ENCODE measurements at regions not wholly inside any gene's neighbourhood (a gene's known extent, or its start where the extent isn't known, plus 50 kb on each side); places are given as distances from the start of the nearest gene placed in this dataset.
"Not testable (repeated sequence)": the region's sequence is repeated elsewhere in the genome, so short reads cannot be mapped to it uniquely, and the experiment has no call there.

GRCh38 chr7:81470724-81471379 lies 299.0 kb downstream of the HGF start:
- DNase-seq: no peak

DNA sequence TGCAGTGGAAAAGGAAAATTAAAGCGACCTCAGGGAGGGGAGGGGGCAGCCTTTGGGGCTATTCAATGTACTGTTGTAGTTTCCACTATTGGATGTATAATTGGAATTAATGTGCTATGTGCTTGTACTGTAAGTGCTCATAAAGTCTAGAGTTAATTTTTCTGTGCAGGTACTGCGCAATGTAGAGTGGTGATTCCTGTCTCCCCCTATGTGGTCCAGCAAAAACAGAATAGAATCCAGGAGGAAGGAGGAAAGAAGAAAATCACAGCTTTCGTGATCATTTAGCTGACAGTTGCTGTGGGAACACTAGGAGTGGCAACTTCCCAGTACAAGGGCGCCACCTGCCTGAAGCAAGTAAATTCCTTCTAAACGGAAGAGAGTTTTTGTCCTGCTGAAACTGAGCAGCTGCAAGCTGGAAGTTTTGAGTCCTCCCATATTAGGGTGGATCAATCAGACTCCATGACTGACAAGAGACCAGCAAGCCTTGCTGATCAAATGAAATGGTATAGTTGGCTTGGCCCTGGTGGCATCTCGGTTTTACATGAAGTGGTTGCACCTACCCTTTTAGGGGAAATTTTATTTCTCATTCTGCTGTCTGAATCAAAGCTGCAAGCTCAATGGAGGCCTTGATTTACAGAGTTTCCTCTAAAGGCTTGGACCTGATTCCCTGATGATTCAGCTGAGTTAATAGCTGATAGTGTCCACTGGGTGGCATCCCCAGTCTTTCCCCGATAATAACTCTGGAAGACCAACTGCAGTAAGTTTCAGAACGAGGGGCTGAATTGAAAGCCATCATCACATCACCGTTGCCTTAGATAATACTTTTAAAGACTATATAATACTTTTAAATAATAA lies 299.8 kb downstream of the HGF start:
- peak; percentile 74 for DNase-seq

GRCh38 chr7:81469153-81469868 lies 300.5 kb downstream of the HGF start:
- no peak for DNase-seq

GRCh38 chr7:81468526-81468925 lies 301.3 kb downstream of the HGF start:
- no peak for DNase-seq

GRCh38 chr7:81467964-81468363 lies 301.9 kb downstream of the HGF start:
- no peak for DNase-seq

- DNase-seq: no peak
Measured at GRCh38 chr7:81462672-81463071, 307.2 kb downstream of the HGF start.

- no peak for DNase-seq
Measured at GRCh38 chr7:81460250-81461045, 309.4 kb downstream of the HGF start.

- DNase-seq: no peak
Measured at GRCh38 chr7:81459485-81459884, 310.4 kb downstream of the HGF start.

DNA sequence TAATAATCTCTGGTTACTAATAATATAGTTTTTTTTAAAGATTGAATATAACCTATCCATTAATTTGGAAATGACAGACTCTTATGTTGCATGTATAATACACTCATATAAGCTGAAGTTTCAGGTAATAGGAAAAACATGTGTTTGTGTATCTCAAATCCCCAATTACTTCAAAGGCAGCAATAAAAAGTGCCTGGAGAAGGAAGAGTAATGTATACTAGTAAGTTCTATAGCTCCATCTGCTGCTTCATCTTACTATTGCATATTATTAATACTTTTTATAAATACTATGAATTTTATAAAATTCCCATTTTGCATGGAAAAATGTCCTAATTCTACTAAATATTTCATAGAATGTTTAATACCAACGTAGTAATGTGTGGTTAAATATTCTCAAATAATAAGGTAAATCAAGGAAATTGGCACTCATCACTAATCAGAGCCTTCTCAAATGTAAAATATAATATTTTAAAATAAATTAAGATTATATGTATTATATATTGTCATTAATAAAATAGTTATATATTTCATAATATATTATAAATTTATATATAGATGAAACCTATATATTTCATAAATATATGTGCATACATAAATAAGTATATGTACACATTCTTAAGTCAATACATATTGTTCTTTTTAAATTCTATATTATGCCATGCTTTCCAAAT lies 311.9 kb downstream of the HGF start:
- no peak for DNase-seq

- not testable (repeated sequence) for DNase-seq
Measured at GRCh38 chr7:81453770-81454169, 316.1 kb downstream of the HGF start.

DNA sequence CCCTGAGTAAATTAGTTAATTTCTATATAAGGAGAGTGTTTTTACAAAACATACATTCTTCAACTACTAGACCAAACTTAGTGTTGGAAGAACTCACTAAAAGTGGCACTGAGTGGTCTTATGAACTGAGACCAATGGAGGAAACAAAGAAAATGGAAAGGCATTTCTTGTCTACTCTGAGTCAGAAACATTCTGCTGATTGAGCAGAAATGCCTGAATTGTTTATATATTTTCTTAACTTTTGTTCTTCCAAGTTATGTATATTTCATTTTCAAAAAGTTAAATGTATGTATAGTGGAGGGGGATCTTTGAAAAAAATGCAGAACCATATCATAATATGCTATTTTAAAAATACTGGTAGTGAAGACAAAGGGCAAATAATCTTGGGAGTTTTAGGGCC lies 320.7 kb downstream of the HGF start:
- DNase-seq: no peak

DNA sequence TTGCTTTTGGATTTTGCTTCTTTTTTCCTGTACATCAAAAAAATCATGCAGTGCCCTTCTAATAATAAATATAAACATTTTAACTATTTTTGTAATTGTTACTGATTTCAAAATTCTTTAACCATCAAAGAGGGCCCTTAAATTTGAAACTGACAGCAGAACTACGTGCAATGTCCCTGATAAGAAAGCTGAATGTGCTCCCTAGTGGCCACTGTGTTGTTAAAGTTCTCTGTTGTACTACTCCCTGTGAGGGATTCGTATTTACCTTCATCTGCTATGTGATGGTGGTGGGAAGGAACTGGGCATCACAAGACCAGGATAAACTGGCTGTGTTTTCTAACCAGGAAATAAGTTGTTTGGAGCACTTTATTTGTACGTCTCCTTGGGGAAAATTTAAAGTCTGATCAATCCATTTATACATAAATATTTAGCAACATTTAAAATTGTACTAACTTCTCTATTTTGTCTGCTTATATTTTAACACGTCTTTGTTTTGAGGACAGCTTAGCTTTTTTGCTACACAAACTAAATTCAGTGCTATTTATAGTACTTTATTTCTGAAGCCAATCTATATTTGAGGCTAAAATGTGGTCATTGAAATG lies 322.4 kb downstream of the HGF start:
- DNase-seq: no peak

DNA sequence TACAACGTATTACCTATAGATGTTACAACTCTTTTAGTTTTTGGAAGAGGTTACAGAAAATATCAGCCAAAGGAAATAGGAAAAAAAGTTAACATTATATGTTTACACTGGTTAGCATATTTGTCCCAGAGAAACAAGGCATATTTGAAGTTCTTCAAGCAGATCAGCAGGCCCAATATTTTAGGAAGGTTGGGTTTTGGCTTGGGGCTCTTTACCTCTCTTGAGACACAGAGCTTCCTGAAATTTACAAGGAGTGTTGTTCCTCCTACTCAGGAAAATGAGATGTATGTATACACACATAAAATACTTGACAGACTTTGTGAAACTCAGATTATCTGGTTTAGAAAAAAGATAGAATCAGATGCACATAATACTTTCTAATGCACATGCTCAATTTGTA lies 323.6 kb downstream of the HGF start:
- no peak for DNase-seq

- no peak for DNase-seq
Measured at GRCh38 chr7:81445462-81445861, 324.4 kb downstream of the HGF start.

DNA sequence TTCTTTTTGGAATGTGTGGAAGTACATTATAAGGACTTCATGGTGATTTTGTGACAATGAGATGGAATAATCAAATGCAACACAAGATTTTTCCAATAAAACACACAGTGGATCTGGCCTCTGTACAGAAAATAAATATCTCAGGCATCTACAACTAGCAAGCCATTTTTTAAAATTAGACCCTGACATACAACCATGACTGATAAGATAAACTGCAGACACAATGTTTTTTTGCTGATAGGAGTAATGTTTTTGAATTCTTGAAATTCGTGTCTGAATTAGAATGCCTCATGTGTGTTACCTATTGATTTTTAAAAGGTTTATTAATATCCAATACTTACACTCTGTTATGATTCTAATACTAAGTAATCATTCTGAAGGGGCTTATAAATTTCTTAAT lies 328.1 kb downstream of the HGF start:
- DNase-seq: no peak

DNA sequence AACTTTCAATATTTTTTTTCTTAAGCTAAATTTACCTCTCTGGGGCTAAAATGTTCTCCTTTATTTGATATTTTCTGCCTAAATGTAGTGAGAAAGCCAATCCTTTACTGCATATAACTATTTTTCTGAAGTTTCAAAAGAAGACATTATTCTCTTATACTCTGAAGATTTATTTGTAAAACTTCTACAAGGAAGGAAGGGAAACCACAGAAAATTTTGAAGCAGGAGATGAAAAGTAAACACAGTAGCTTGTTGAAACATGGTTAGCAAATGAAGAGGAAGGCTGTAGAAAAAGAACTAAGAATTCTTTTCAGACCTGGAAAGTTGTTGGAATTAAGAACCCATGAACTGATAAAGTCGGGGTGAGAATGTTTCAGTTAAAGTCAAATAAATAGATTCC lies 330.3 kb downstream of the HGF start:
- DNase-seq: no peak

DNA sequence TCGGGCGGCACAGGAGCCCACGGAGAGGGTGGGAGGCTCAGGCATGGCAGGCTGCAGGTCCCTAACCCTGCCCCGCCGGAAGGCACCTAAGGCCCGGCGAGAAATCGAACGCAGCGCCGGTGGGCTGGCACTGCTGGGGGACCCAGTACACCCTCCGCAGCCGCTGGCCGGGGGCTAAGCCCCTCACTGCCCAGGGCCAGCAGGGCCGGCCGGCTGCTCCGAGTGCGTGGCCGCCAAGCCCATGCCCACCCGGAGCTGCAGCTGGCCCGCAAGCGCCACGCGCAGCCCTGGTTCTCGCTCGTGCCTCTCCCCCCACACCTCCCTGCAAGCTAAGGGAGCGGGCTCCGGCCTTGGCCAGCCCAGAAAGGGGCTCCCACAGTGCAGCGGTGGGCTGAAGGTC lies 332.7 kb downstream of the HGF start:
- DNase-seq: not testable (repeated sequence)

DNA sequence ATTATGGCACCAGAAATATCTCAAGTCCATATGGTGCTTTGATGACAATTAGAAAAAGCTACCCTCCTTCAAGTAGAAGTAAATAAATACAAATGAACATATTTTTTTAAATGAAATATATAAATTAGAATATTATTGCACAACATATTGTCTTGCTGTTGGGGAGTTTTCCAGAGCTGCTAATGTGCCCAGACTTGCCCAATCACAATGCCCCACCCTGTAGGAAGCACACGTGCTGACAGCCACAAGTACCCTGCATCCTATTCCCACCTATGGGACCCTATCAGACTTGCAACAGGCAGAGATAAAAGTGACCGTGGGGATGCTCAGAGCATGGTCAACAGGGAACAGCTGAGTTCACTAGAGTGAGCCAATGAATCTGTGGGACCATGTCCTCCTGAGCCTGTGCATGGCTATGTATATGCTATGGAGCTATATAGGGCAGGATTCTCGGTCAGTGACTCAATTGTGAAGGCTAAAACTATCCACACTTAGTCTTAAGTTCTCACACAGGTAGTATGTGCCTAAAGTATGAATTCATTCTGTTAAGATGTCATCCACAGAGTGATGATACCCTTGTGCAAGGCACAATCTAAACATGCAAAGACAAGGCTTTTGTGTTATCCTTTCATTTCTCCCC lies 336.0 kb downstream of the HGF start:
- DNase-seq: no peak

DNA sequence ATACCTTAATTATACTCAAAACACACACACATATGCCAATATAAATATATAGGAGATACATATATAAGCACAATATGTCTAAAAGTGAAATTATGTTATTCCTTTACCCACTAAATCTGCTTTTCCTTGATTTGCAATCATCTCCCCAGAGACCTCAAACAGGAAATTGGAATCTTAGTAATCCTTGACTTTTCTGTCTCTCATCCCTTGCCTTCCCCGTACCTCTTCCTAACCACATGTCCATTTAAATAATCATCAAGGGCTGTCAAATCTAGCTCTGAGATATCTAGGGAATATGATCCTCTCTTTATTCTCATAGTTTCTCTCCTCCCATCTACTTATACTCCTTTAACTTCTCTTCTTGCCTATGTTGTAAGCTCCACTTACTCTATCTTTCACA lies 336.6 kb downstream of the HGF start:
- DNase-seq: no peak

DNA sequence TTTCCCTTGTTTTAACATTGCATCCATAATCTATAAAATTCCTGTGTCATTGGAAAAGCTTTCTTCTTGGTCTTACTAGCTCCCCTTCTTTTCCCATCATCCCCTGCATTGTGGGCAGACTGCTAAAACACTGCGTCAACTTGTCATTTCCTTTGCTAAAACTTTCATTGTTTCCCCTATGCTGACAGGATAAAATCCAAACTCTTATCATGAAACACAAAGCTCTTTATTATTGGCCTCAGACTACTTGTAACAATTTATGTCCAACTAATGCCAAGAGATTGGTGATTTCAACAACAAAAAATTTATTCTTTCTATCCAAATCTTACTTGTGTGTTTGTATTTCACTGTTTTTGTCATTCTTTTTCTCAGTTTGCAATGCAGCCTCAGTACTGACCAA lies 339.1 kb downstream of the HGF start:
- DNase-seq: no peak

DNA sequence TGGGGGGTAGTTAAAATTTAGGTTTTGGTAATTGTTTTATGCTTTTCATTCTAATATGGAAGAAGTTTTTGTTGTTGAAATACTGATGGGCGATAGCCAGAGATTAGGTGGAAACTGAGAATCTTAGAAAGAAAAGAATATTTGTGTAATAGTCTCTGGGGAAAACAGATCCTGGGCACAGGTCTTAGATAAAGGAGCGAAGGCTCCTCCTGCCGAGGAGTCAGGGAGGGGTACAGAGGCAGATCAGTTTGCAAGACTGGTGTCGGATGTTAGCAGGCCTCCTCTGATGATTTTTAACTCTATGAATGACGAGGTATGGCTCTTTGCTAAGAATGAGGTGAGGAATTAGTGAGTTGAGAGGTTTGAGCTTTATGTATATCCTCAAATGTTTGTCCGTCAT lies 339.7 kb downstream of the HGF start:
- no peak for DNase-seq

GRCh38 chr7:81427461-81427860 lies 342.4 kb downstream of the HGF start:
- no peak for DNase-seq
